Panc1 (cell line): ENCODE measurements at regions not wholly inside any gene's neighbourhood (a gene's known extent, or its start where the extent isn't known, plus 50 kb on each side); places are given as distances from the start of the nearest gene placed in this dataset.

Source experiments
- POLR2AphosphoS5 ChIP-seq: IDR thresholded peaks from 2 replicates; pipeline ENCODE4 v1.6.1; 2012; ENCODE audit warnings: mild to moderate bottlenecking, low read depth, low read length, moderate library complexity
- TF ChIP-seq, protein P1 (sequence below): fragments of 450-650 bp; IDR thresholded peaks from 2 replicates; pipeline ENCODE4 v1.5.1; 2017; ENCODE audit warnings: mild to moderate bottlenecking

DNA sequence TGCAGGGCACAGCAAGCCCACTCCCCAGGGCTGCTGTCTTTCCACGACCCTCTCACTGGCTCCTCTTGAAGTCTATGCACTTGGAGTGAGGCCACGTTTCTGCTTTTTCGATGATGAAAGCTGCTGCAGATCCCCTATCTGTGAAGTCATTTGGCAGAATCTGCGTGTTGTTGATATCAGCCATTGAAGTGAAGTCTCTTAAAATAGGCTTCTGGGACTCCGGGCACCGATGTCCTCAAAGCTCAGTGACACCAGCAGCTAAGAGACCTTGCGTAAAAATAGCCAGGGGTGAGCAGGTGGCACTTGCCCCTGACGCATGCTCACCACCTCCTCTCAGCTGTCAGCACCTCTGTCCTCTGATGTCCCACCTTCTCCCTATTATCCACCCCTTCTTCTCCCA lies 89.4 kb upstream of the FHL2 start:
- TF ChIP-seq, protein P1, sequence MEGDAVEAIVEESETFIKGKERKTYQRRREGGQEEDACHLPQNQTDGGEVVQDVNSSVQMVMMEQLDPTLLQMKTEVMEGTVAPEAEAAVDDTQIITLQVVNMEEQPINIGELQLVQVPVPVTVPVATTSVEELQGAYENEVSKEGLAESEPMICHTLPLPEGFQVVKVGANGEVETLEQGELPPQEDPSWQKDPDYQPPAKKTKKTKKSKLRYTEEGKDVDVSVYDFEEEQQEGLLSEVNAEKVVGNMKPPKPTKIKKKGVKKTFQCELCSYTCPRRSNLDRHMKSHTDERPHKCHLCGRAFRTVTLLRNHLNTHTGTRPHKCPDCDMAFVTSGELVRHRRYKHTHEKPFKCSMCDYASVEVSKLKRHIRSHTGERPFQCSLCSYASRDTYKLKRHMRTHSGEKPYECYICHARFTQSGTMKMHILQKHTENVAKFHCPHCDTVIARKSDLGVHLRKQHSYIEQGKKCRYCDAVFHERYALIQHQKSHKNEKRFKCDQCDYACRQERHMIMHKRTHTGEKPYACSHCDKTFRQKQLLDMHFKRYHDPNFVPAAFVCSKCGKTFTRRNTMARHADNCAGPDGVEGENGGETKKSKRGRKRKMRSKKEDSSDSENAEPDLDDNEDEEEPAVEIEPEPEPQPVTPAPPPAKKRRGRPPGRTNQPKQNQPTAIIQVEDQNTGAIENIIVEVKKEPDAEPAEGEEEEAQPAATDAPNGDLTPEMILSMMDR = no peak
- TF ChIP-seq POLR2AphosphoS5 = no peak
